Superior temporal gyrus (tissue), 1 donor: ENCODE measurements at regions not wholly inside any gene's neighbourhood (a gene's known extent, or its start where the extent isn't known, plus 50 kb on each side); places are given as distances from the start of the nearest gene placed in this dataset.

Source experiments
- DNase-seq: peaks from one replicate; pipeline ENCODE4 v3.0.0-alpha.2; 2016; ENCODE audit errors: extremely low spot score

DNA sequence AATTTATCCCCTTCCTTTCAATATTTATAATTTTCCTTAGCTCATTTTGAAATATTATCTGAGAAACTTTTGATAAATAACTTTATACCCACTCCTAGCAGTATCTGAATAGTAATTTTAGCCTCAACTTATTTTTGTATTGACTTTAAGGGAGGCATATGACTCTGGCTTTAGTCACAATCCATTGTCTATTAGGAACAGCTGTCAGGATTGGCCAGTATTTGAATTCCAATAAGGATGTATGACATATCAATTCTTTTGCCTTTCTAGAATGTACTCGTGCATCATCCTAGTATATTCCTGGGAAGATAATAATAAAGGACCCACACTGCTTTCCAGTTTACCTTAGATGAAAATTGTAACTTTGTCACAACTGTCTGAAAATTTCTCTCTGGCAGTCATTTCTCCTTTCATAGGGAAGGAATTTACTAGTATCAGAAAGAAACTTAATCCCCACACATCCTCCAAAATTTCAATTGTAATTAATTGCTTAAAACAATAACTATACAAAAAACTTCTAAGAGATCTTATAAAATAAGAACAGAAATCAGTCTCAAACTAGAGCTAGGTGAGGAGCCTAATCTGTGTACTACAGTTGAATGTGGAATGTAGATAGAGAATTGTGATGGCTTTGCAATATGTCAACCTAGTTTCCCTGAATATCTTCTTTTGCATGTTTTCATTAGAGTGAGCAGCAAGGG lies 121.0 kb upstream of the EPHA5 start:
- DNase-seq: no peak

DNA sequence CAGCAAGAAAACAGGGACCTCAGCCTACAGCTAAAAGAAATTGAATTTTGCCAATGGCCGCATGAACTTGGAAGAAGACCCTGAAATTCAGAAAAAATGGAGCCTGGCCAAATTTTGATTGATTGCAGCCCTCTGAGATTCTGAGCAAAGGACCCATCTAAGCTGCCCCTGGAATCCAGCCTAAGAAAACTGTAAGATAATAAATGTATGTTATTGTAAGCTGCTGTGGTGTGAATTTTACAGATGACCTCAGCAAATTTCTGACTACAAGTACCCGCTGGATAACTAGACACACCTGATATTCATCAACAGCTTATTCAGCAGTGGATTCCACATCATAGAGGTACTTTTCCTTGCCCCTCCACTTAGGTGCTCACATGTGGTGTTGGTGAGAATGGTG lies 119.5 kb upstream of the EPHA5 start:
- DNase-seq: no peak

DNA sequence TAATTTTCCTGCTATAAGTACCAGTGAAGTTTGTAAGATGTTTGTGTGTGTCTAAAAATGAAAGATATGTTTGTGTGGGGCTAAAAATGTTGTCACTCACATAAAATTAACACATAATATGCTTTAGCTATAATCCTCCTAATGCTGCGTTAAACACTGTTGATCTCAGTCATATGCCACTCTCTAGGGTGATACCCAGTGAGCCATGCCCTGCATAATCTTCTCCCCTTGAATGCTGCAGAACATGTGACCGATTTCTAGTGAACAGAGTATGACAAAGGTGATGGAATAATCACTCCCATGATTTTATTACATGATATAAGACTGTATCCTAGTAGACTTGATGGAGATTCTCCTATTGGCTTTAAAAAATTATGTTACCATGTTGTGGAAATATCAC lies 119.1 kb upstream of the EPHA5 start:
- DNase-seq: no peak

DNA sequence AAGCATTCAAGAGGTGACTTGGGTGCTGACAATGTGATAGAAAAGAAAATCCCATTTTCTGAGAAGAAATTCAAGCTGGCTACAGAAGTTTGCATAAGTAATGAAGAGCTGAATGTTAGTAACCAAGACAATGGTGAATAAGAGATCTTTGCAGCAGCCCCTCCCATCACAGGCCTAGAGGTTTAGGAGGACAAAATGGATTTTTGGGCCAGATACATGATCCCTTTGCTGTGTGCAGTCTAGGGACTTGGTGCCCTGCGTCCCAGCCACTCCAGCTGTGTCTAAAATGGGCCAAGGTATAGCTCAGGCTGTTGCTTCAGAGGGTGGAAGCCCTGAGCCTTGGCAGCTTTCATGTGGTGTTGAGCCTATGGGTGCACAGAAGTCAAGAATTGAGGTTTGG lies 107.0 kb upstream of the EPHA5 start:
- DNase-seq: no peak

DNA sequence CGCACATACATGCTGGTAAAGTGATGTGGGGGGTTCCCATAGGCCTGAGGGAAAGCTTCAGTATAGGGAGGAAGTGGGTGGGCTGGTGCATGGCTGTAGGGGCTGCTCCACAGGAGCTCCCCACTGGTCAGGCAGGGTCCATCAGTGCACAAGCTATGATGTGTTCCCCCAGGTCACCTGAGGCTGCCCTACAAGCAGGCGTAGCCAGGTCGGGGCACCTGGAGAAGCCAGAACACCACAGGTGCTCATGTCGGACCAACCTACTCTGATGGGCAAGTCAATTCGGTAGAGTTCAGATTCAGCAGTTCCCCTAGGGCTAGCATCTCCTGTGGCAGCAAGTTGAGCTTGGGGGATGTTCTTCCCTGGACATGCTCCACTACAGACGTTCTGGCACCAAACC lies 103.3 kb upstream of the EPHA5 start:
- DNase-seq: no peak

DNA sequence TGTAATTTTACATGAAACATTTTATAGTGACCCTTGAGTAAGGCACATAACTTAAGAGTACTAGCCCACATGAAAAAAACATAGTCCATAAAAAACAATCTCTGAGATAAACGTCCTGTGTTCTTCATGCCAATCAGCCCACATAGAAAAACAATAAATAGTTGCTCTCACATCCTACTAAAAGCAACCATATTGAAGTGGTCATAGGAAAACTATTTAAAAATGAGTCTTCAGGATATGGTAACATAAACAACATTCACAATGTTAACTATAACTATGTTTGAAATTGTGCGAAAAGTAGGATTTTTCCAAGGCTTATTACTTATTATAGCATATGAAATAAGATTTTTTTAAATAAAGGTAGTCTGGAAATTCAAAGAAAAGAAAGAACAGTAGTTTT lies 77.1 kb upstream of the EPHA5 start:
- DNase-seq: no peak

DNA sequence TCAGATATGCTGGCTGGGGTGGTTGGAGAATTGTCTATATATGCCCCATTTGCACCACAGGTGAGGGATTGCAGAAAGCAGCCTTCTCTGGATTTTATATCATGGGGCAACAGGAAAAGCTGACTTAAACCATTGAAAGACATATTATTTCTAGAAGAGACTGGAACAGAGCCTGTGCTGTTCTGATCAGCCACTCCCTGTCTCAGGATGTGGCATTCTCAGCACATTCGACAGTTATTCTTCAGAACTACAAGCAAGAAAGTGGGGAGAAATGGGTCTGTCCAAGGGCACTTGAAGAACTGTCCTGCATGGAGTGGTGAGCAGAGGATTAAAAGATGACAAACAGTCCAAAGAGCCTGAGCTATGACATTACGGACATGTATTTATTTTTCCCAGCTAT lies 67.8 kb upstream of the EPHA5 start:
- DNase-seq: no peak

DNA sequence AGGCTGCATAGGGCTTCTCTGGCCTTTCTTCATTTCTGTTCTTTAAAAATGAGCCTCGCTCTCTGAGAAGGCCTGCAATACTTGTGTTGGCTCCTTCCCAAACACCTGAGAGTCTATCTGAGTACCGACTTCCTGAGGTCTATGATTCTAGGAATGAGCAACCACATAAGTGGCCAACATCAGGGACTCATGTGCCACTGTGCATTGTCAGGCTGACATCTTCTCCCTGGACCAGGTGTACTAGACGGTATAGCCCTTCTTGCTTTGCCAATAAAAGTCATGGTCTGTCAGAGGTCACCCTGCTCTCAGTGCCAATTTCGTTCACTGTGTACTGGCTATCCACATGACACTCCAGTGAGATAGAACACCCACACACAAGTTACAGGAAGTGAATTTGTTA lies 67.4 kb upstream of the EPHA5 start:
- no peak for DNase-seq

DNA sequence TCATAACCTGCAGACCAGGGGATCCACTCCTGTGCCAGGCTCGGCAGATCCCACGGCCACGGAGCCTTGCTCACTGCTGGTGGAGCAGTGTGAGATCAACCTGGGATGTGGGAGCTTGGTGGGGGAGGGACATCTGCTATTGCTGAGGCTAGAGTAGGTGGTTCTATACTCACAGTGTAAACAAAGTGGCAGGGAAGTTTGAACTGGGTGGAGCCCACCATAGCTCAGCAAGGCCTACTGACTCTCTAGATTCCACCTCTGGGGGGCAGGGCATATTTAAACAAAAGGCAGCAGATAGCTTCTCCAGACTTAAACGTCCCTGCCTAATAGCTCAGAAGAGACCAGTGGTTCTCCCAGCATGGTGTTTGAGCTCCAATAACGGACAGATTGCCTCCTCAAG lies 54.7 kb upstream of the EPHA5 start:
- DNase-seq: no peak
